SK-N-SH treated with all-trans-retinoic acid at 6 μM for 48 hours (cell line): ENCODE measurements at regions not wholly inside any gene's neighbourhood (a gene's known extent, or its start where the extent isn't known, plus 50 kb on each side); places are given as distances from the start of the nearest gene placed in this dataset.

Source experiments
- ATAC-seq: fragments of 200-7000 bp; cut with Tn5 transposase; 3 replicates; pipeline ENCODE4 v1.9.1; 2020; ENCODE audit warnings: mild to moderate bottlenecking, moderate library complexity
- BACH2 ChIP-seq: fragments of 250-450 bp; sonication (Bioruptor Pico); IDR thresholded peaks from 2 replicates; pipeline ENCODE4 v1.9.0; 2021; ENCODE audit warnings: mild to moderate bottlenecking, borderline replicate concordance
- CREB5 ChIP-seq: fragments of 250-450 bp; sonication (Bioruptor Pico); IDR thresholded peaks from 2 replicates; pipeline ENCODE4 v1.5.1; 2020; ENCODE audit warnings: low read depth, mild to moderate bottlenecking, moderate library complexity
- CSDC2 ChIP-seq: fragments of 250-450 bp; sonication (Bioruptor Pico); IDR thresholded peaks from 2 replicates; pipeline ENCODE4 v1.5.0; 2020; ENCODE audit warnings: mild to moderate bottlenecking, moderate library complexity
- CSRNP3 ChIP-seq: fragments of 250-450 bp; sonication (Bioruptor Pico); IDR thresholded peaks from 2 replicates; pipeline ENCODE4 v1.5.1; 2021; ENCODE audit warnings: mild to moderate bottlenecking, moderate library complexity
- ESRRG ChIP-seq: fragments of 250-450 bp; sonication (Bioruptor Pico); IDR thresholded peaks from 2 replicates; pipeline ENCODE4 v1.6.1; 2021; ENCODE audit warnings: mild to moderate bottlenecking
- GLIS3 ChIP-seq: fragments of 250-450 bp; sonication (Bioruptor Pico); IDR thresholded peaks from 2 replicates; pipeline ENCODE4 v1.5.0; 2020; ENCODE audit warnings: mild to moderate bottlenecking, moderate library complexity
- ISL1 ChIP-seq: fragments of 250-450 bp; sonication (Bioruptor Pico); IDR thresholded peaks from 2 replicates; pipeline ENCODE4 v2.1.2; 2022; ENCODE audit warnings: mild to moderate bottlenecking, moderate library complexity
- OSR1 ChIP-seq: fragments of 250-450 bp; sonication (Bioruptor Pico); IDR thresholded peaks from 2 replicates; pipeline ENCODE4 v1.8.0; 2022; ENCODE audit warnings: moderate library complexity, mild to moderate bottlenecking, inconsistent platforms
- POU6F1 ChIP-seq: fragments of 250-450 bp; sonication (Bioruptor Pico); IDR thresholded peaks from 2 replicates; pipeline ENCODE4 v1.8.0; 2021; ENCODE audit warnings: low read depth, mild to moderate bottlenecking, moderate library complexity, borderline replicate concordance
- PPARA ChIP-seq: fragments of 250-450 bp; sonication (Bioruptor Pico); IDR thresholded peaks from 2 replicates; pipeline ENCODE4 v1.5.0; 2020; ENCODE audit warnings: mild to moderate bottlenecking, borderline replicate concordance
- SNAI2 ChIP-seq: fragments of 250-450 bp; sonication (Bioruptor Pico); IDR thresholded peaks from 2 replicates; pipeline ENCODE4 v1.5.0; 2020; ENCODE audit warnings: mild to moderate bottlenecking, moderate library complexity
- TCF4 ChIP-seq: fragments of 250-450 bp; sonication (Bioruptor Pico); IDR thresholded peaks from 2 replicates; pipeline ENCODE4 v1.8.0; 2021; ENCODE audit warnings: mild to moderate bottlenecking, moderate library complexity, borderline replicate concordance
- TOX ChIP-seq: fragments of 250-450 bp; sonication (Bioruptor Pico); IDR thresholded peaks from 2 replicates; pipeline ENCODE4 v1.8.0; 2021; ENCODE audit warnings: mild to moderate bottlenecking, moderate library complexity, borderline replicate concordance
- ZC3H10 ChIP-seq: fragments of 250-450 bp; sonication (Bioruptor Pico); IDR thresholded peaks from 2 replicates; pipeline ENCODE4 v1.5.1; 2021; ENCODE audit warnings: mild to moderate bottlenecking, moderate library complexity
- ZFP3 ChIP-seq: fragments of 250-450 bp; sonication (Bioruptor Pico); IDR thresholded peaks from 2 replicates; pipeline ENCODE4 v1.5.0; 2020; ENCODE audit warnings: mild to moderate bottlenecking, moderate library complexity
- ZFP30 ChIP-seq: fragments of 450-650 bp; formaldehyde crosslinking; IDR thresholded peaks from 2 replicates; pipeline ENCODE4 v1.5.0; 2022; ENCODE audit warnings: mild to moderate bottlenecking, moderate library complexity
- ZNF565 ChIP-seq: fragments of 450-650 bp; formaldehyde crosslinking; conservative IDR thresholded peaks from 2 replicates; pipeline ENCODE4 v1.5.0; 2020; ENCODE audit warnings: low read depth, mild to moderate bottlenecking, moderate library complexity
- ZNF70 ChIP-seq: fragments of 450-650 bp; formaldehyde crosslinking; IDR thresholded peaks from 2 replicates; pipeline ENCODE4 v1.5.0; 2020; ENCODE audit warnings: mild to moderate bottlenecking, moderate library complexity
- ZNF8 ChIP-seq: fragments of 450-650 bp; formaldehyde crosslinking; IDR thresholded peaks from 2 replicates; pipeline ENCODE4 v1.5.0; 2020; ENCODE audit warnings: mild to moderate bottlenecking, moderate library complexity
- TF ChIP-seq, protein P1 (sequence below): fragments of 250-450 bp; sonication (Bioruptor Pico); IDR thresholded peaks from 2 replicates; pipeline ENCODE4 v1.8.0; 2020; ENCODE audit warnings: mild to moderate bottlenecking, moderate library complexity, borderline replicate concordance

GRCh38 chr5:63374085-63374484 is 588.2 kb downstream of the HTR1A start (continued):
- no peak for TF ChIP-seq CSRNP3 (CRISPR knock-in tag)
- TF ChIP-seq GLIS3 (CRISPR knock-in tag) = no peak
- TF ChIP-seq ZNF565 (CRISPR knock-in tag) = no peak
- no peak for TF ChIP-seq ZC3H10 (CRISPR knock-in tag)
- TF ChIP-seq TCF4 (CRISPR knock-in tag) = no peak
- TF ChIP-seq PPARA = no peak
- TF ChIP-seq ZNF8 (CRISPR knock-in tag) = no peak
- no peak for TF ChIP-seq BACH2 (CRISPR knock-in tag)
- no peak for TF ChIP-seq OSR1 (CRISPR knock-in tag)
- TF ChIP-seq ESRRG = no peak

DNA sequence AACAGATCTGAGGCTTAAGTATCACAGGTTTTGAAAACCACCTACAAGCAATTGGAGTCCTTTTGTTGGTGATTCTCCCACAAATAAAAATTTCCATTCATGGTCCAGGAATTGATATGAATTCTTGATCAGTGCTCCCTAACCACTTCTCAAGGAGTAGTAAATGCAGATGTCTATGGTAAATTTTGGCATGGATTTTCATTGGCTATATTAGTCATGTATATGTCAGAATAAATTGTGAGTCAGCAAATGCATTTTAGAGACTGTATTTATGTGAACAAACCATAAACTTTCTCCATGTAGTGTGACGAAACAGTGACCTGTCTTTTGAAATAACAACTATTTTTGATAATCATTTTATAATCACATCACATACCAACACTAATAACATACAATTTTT is 611.1 kb downstream of the HTR1A start:
- no peak for ATAC-seq
- TF ChIP-seq CREB5 (no peak), CSRNP3 (CRISPR knock-in tag) (no peak), POU6F1 (no peak), SNAI2 (CRISPR knock-in tag) (no peak), ESRRG (no peak), GLIS3 (CRISPR knock-in tag) (no peak), BACH2 (CRISPR knock-in tag) (no peak), TCF4 (CRISPR knock-in tag) (no peak), ZFP30 (CRISPR knock-in tag) (no peak), ZNF70 (CRISPR knock-in tag) (no peak), TOX (CRISPR knock-in tag) (no peak), ZC3H10 (CRISPR knock-in tag) (no peak)
- TF ChIP-seq, protein P1, sequence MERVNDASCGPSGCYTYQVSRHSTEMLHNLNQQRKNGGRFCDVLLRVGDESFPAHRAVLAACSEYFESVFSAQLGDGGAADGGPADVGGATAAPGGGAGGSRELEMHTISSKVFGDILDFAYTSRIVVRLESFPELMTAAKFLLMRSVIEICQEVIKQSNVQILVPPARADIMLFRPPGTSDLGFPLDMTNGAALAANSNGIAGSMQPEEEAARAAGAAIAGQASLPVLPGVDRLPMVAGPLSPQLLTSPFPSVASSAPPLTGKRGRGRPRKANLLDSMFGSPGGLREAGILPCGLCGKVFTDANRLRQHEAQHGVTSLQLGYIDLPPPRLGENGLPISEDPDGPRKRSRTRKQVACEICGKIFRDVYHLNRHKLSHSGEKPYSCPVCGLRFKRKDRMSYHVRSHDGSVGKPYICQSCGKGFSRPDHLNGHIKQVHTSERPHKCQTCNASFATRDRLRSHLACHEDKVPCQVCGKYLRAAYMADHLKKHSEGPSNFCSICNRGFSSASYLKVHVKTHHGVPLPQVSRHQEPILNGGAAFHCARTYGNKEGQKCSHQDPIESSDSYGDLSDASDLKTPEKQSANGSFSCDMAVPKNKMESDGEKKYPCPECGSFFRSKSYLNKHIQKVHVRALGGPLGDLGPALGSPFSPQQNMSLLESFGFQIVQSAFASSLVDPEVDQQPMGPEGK (CRISPR knock-in tag) = no peak

GRCh38 chr5:63346451-63346850 is 615.8 kb downstream of the HTR1A start:
- ATAC-seq = no peak

More at GRCh38 chr5:63346451-63346850, 615.8 kb downstream of the HTR1A start:
- TF ChIP-seq CSDC2 (CRISPR knock-in tag) = no peak
- TF ChIP-seq CSRNP3 (CRISPR knock-in tag) = no peak
- TF ChIP-seq POU6F1 = no peak
- TF ChIP-seq ESRRG = no peak
- no peak for TF ChIP-seq ZFP3 (CRISPR knock-in tag)
- no peak for TF ChIP-seq ZNF8 (CRISPR knock-in tag)
- no peak for TF ChIP-seq CREB5
- no peak for TF ChIP-seq OSR1 (CRISPR knock-in tag)
- no peak for TF ChIP-seq ZFP30 (CRISPR knock-in tag)
- TF ChIP-seq, protein P1 (CRISPR knock-in tag) = no peak
- TF ChIP-seq GLIS3 (CRISPR knock-in tag) = no peak
- TF ChIP-seq ISL1 (CRISPR knock-in tag) = no peak
